ENCODE measurements at regions not wholly inside any gene's neighbourhood (a gene's known extent, or its start where the extent isn't known, plus 50 kb on each side); places are given as distances from the start of the nearest gene placed in this dataset.

DNA sequence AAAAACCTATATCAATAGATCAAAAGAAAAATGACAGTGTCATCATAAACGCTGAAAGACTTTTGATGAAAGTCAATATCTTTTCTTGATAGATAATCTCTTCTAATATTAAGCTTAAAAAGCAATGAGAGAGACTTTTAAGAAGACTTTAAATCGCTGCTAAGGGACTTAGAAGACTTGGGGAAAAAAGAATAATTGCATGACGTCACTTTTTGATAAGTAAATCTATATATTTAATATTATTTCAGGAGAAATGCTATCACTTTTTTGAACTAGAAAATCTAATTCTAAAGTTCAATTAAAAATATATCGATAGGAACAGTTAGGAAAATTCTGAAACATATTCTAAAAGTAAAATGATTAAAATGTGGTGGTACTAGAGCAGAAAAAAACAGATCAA is 78.7 kb upstream of the TSHZ2 start:
- H3K9me3 ChIP-seq (ENCODE audit: control insufficient read depth in 1 of 2, insufficient read depth in 1 of 2, low read depth in 1 of 2, low read length in 2 of 2) = peaks cover 0 to 18% of the 10 kb centered on the region in 2 experiments; a peak in 1 of 4 replicates
- intact Hi-C loops (cut with micrococcal nuclease) = no loop called here
- no peak overlapping the region for H3K9ac ChIP-seq (ENCODE audit: low read length)
- no peak overlapping the region for H2AFZ ChIP-seq (ENCODE audit: low read depth, low read length, poor library complexity, severe bottlenecking)
- no TSS peak for BruUV-seq (replicated peaks)
- H3K27ac ChIP-seq (ENCODE audit: low read depth, low read length) = no peak overlapping the region
- H3K4me1 ChIP-seq (ENCODE audit: control insufficient read depth in 1 of 2, insufficient read depth in 2 of 2, low read length in 2 of 2) = no peaks in the 10 kb centered on the region
- DNase-seq (ENCODE audit: low read depth, low spot score) = no peak
- ATAC-seq = no peak
- no peaks in the 10 kb centered on the region for H3K36me3 ChIP-seq (ENCODE audit: control insufficient read depth in 1 of 2, insufficient read depth in 2 of 2, low read length in 2 of 2)
- H3K27me3 ChIP-seq (ENCODE audit: insufficient read depth, low read length) = no peaks in the 10 kb centered on the region
- ChIA-PET RAD21 (ENCODE audit: low non-redundant PET in 1 of 2, low total read pairs in 2 of 2, uncharacterized antibody in 2 of 2, unreplicated experiment in 2 of 2) (no interaction called here), POLR2A (no interaction called here), CTCF (no interaction called here)
- H3K79me2 ChIP-seq (ENCODE audit: insufficient read depth, low read length) = no peaks in the 10 kb centered on the region
- no peak overlapping the region for H3K4me3 ChIP-seq (replicated peaks in 1 of 2; ENCODE audit: low read depth in 1 of 2, low read length in 2 of 2)
- no peaks in the 10 kb centered on the region for H3K9me2 ChIP-seq (ENCODE audit: insufficient read depth)
- TF ChIP-seq ZNF274 (IDR thresholded peaks at IDR 0.05; ENCODE audit: low read depth, low read length) = no peak
- no peak for TF ChIP-seq ELF1 (IDR thresholded peaks at IDR 0.05; ENCODE audit: borderline replicate concordance, low read depth)
- no peak for TF ChIP-seq EGR1 (IDR thresholded peaks at IDR 0.05; ENCODE audit: low read depth)
- no peak for TF ChIP-seq RAD21 (IDR thresholded peaks at IDR 0.05; ENCODE audit: low read depth)
- no peak for TF ChIP-seq EZH2 (IDR thresholded peaks at IDR 0.05)
- no peak for TF ChIP-seq ZFX (IDR thresholded peaks at IDR 0.05)
- no peak for TF ChIP-seq SIN3A (IDR thresholded peaks at IDR 0.05; ENCODE audit: low read depth)
- TF ChIP-seq JUND (IDR thresholded peaks at IDR 0.05) = no peak
- TF ChIP-seq SRF (IDR thresholded peaks at IDR 0.05; ENCODE audit: low read depth) = no peak
- TF ChIP-seq YY1 (IDR thresholded peaks at IDR 0.05; ENCODE audit: extremely low read depth, insufficient replicate concordance, low read depth, low read length) = no peak
- TF ChIP-seq ATF3 (IDR thresholded peaks at IDR 0.05) = no peak
- TF ChIP-seq, protein P1, sequence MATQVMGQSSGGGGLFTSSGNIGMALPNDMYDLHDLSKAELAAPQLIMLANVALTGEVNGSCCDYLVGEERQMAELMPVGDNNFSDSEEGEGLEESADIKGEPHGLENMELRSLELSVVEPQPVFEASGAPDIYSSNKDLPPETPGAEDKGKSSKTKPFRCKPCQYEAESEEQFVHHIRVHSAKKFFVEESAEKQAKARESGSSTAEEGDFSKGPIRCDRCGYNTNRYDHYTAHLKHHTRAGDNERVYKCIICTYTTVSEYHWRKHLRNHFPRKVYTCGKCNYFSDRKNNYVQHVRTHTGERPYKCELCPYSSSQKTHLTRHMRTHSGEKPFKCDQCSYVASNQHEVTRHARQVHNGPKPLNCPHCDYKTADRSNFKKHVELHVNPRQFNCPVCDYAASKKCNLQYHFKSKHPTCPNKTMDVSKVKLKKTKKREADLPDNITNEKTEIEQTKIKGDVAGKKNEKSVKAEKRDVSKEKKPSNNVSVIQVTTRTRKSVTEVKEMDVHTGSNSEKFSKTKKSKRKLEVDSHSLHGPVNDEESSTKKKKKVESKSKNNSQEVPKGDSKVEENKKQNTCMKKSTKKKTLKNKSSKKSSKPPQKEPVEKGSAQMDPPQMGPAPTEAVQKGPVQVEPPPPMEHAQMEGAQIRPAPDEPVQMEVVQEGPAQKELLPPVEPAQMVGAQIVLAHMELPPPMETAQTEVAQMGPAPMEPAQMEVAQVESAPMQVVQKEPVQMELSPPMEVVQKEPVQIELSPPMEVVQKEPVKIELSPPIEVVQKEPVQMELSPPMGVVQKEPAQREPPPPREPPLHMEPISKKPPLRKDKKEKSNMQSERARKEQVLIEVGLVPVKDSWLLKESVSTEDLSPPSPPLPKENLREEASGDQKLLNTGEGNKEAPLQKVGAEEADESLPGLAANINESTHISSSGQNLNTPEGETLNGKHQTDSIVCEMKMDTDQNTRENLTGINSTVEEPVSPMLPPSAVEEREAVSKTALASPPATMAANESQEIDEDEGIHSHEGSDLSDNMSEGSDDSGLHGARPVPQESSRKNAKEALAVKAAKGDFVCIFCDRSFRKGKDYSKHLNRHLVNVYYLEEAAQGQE (IDR thresholded peaks at IDR 0.05; ENCODE audit: low read depth) = no peak
- TF ChIP-seq CEBPB (IDR thresholded peaks at IDR 0.05; ENCODE audit: low read depth) = no peak
- TF ChIP-seq FOSL1 (IDR thresholded peaks at IDR 0.05; ENCODE audit: low read depth) = no peak
- no peak for TF ChIP-seq POLR2A (IDR thresholded peaks at IDR 0.05; ENCODE audit: borderline replicate concordance, extremely low read depth, insufficient read depth, insufficient read length)
- TF ChIP-seq ZBTB33 (IDR thresholded peaks at IDR 0.05; ENCODE audit: extremely low read depth, insufficient replicate concordance, low read length) = no peak
- TF ChIP-seq, protein P2, sequence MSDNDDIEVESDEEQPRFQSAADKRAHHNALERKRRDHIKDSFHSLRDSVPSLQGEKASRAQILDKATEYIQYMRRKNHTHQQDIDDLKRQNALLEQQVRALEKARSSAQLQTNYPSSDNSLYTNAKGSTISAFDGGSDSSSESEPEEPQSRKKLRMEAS (IDR thresholded peaks at IDR 0.05) = no peak
- no peak for TF ChIP-seq EZH2phosphoT487 (IDR thresholded peaks at IDR 0.05; ENCODE audit: borderline replicate concordance)
- no peak for TF ChIP-seq TCF7L2 (IDR thresholded peaks at IDR 0.05; ENCODE audit: borderline replicate concordance, extremely low read depth, insufficient read depth, insufficient read length)
- no peak overlapping the region for H3K4me2 ChIP-seq (ENCODE audit: low read length)
- no peaks in the 10 kb centered on the region for H4K20me1 ChIP-seq (ENCODE audit: insufficient read depth)

Data from HCT116 (cell line).